ENCODE measurements at regions not wholly inside any gene's neighbourhood (a gene's known extent, or its start where the extent isn't known, plus 50 kb on each side); places are given as distances from the start of the nearest gene placed in this dataset.

DNA sequence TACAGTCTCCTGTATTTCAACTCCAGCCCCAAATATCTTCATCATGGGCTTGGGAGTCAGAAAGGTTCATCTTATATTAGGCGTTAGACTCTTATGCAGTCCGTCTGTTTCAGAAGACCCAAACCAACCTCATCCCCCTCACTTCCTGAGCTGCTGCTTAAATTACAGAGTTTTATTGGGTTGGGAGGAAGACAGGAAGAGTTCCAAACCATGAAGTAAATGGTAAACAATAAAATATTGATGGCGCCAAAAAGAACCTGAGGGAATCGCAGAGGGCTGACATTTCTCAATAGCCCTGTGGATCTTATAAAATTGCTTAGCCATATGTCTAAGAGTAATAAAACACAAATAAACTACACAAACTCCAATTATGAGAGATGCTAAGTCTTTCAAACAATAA, 116.9 kb upstream of the C3orf80 start:
- H3K4me2 ChIP-seq (ENCODE audit: low read length) = no peak overlapping the region; the same call in 1 of the 2 replicates
- H3K27ac ChIP-seq (ENCODE audit: low read length) = no peak overlapping the region
- DNase-seq (peak; percentile 30), ATAC-seq (peak; percentile 61)
- no peaks in the 10 kb centered on the region for H3F3A ChIP-seq (ENCODE audit: low read length, unreplicated experiment)
- no peaks in the 10 kb centered on the region for H4K20me1 ChIP-seq (ENCODE audit: low read length)
- no peaks in the 10 kb centered on the region; the same call in 1 of the 2 replicates for H3K27me3 ChIP-seq (ENCODE audit: low read length)
- no peak overlapping the region for H3K4me3 ChIP-seq (ENCODE audit: low read length)
- no peaks in the 10 kb centered on the region for H3K36me3 ChIP-seq (ENCODE audit: low read depth, low read length)
- no peak for TF ChIP-seq EZH2phosphoT487 (IDR thresholded peaks at IDR 0.05; ENCODE audit: borderline replicate concordance, low read length)
- TF ChIP-seq, protein P1, sequence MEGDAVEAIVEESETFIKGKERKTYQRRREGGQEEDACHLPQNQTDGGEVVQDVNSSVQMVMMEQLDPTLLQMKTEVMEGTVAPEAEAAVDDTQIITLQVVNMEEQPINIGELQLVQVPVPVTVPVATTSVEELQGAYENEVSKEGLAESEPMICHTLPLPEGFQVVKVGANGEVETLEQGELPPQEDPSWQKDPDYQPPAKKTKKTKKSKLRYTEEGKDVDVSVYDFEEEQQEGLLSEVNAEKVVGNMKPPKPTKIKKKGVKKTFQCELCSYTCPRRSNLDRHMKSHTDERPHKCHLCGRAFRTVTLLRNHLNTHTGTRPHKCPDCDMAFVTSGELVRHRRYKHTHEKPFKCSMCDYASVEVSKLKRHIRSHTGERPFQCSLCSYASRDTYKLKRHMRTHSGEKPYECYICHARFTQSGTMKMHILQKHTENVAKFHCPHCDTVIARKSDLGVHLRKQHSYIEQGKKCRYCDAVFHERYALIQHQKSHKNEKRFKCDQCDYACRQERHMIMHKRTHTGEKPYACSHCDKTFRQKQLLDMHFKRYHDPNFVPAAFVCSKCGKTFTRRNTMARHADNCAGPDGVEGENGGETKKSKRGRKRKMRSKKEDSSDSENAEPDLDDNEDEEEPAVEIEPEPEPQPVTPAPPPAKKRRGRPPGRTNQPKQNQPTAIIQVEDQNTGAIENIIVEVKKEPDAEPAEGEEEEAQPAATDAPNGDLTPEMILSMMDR (conservative IDR thresholded peaks at IDR 0.05; ENCODE audit: low read depth, low read length) = no peak
- TF ChIP-seq EZH2 (IDR thresholded peaks at IDR 0.05; ENCODE audit: low read length, unreplicated experiment) = no peak
- H3K9me3 ChIP-seq (ENCODE audit: low read length) = no peaks in the 10 kb centered on the region
- no peaks in the 10 kb centered on the region for H3K79me2 ChIP-seq (ENCODE audit: low read length)
- ChIA-PET CTCF (no interaction called here), POLR2A (ENCODE audit: unreplicated experiment) (no interaction called here)
- no peak overlapping the region for H3K9ac ChIP-seq (ENCODE audit: low read length)
- intact Hi-C loops (cut with micrococcal nuclease) = no loop called here
- peaks cover 8% of the 10 kb centered on the region for H3K4me1 ChIP-seq (ENCODE audit: insufficient read depth, low read length)
- no TSS peak for BruUV-seq (replicated peaks)
- 0 out of 2 replicates have a peak overlapping the region, but pooled peaks have one; percentile 12 for H2AFZ ChIP-seq (ENCODE audit: low read length)
- H3K9me2 ChIP-seq (replicated peaks; ENCODE audit: low read length) = no peaks in the 10 kb centered on the region

GRCh38 chr3:160112481-160112880, 112.7 kb upstream of the C3orf80 start:
- ATAC-seq (no peak), DNase-seq (no peak)
- no peaks in the 10 kb centered on the region for H3K9me2 ChIP-seq (replicated peaks; ENCODE audit: low read length)
- H3K4me2 ChIP-seq (ENCODE audit: low read length) = no peak overlapping the region
- no peaks in the 10 kb centered on the region; the same call in 1 of the 2 replicates for H3K27me3 ChIP-seq (ENCODE audit: low read length)
- H3K4me1 ChIP-seq (ENCODE audit: insufficient read depth, low read length) = peaks cover 8% of the 10 kb centered on the region
- no peak overlapping the region for H3K9ac ChIP-seq (ENCODE audit: low read length)
- no peak overlapping the region for H3K4me3 ChIP-seq (ENCODE audit: low read length)
- no peaks in the 10 kb centered on the region for H3K79me2 ChIP-seq (ENCODE audit: low read length)
- no peaks in the 10 kb centered on the region for H3K9me3 ChIP-seq (ENCODE audit: low read length)
- H3K27ac ChIP-seq (ENCODE audit: low read length) = no peak overlapping the region
- no peaks in the 10 kb centered on the region for H3K36me3 ChIP-seq (ENCODE audit: low read depth, low read length)
- no peaks in the 10 kb centered on the region for H4K20me1 ChIP-seq (ENCODE audit: low read length)
- no TSS peak for BruUV-seq (replicated peaks)
- ChIA-PET POLR2A (ENCODE audit: unreplicated experiment) (no interaction called here), CTCF (no interaction called here)
- no peaks in the 10 kb centered on the region for H3F3A ChIP-seq (ENCODE audit: low read length, unreplicated experiment)
- intact Hi-C loops (cut with micrococcal nuclease) = no loop called here
- TF ChIP-seq, protein P1 (conservative IDR thresholded peaks at IDR 0.05; ENCODE audit: low read depth, low read length) = no peak
- no peak for TF ChIP-seq EZH2 (IDR thresholded peaks at IDR 0.05; ENCODE audit: low read length, unreplicated experiment)
- no peak for TF ChIP-seq EZH2phosphoT487 (IDR thresholded peaks at IDR 0.05; ENCODE audit: borderline replicate concordance, low read length)
- no peak overlapping the region for H2AFZ ChIP-seq (ENCODE audit: low read length)

DNA sequence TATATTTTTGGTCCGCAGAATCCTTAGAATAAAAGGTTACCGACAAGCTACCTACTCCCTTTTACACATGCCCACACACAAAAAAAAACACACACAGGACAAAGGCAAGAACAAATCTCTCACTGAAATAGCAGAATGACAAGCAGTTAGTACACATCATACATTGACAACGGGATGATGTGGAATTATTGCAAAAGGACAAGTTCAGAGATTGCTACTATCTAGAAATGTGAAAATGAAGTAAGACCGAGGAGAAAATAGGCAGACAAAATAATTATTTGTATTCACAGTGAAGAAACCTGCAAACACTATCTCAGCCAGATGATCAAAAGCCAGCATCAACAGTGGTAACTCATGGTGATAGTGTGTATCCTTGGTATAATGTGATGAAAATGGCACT, 112.2 kb upstream of the C3orf80 start:
- no peak for DNase-seq
- H2AFZ ChIP-seq (ENCODE audit: low read length) = no peak overlapping the region
- no peaks in the 10 kb centered on the region for H3K36me3 ChIP-seq (ENCODE audit: low read depth, low read length)
- no peaks in the 10 kb centered on the region for H3K9me3 ChIP-seq (ENCODE audit: low read length)
- TF ChIP-seq, protein P1 (conservative IDR thresholded peaks at IDR 0.05; ENCODE audit: low read depth, low read length) = no peak
- TF ChIP-seq EZH2 (IDR thresholded peaks at IDR 0.05; ENCODE audit: low read length, unreplicated experiment) = no peak
- no peak for TF ChIP-seq EZH2phosphoT487 (IDR thresholded peaks at IDR 0.05; ENCODE audit: borderline replicate concordance, low read length)
- H3K4me3 ChIP-seq (ENCODE audit: low read length) = no peak overlapping the region
- no TSS peak for BruUV-seq (replicated peaks)
- intact Hi-C loops (cut with micrococcal nuclease) = no loop called here
- H3K9me2 ChIP-seq (replicated peaks; ENCODE audit: low read length) = no peaks in the 10 kb centered on the region
- H3K79me2 ChIP-seq (ENCODE audit: low read length) = no peaks in the 10 kb centered on the region
- CTCF ChIA-PET = no interaction called here
- no peaks in the 10 kb centered on the region for H3F3A ChIP-seq (ENCODE audit: low read length, unreplicated experiment)
- H4K20me1 ChIP-seq (ENCODE audit: low read length) = no peaks in the 10 kb centered on the region
- POLR2A ChIA-PET (ENCODE audit: unreplicated experiment) = no interaction called here
- H3K9ac ChIP-seq (ENCODE audit: low read length) = no peak overlapping the region
- no peak overlapping the region for H3K4me2 ChIP-seq (ENCODE audit: low read length)
- no peak overlapping the region for H3K27ac ChIP-seq (ENCODE audit: low read length)
- ATAC-seq = no peak
- H3K4me1 ChIP-seq (ENCODE audit: insufficient read depth, low read length) = peaks cover 8% of the 10 kb centered on the region
- no peaks in the 10 kb centered on the region; the same call in 1 of the 2 replicates for H3K27me3 ChIP-seq (ENCODE audit: low read length)
